Peyer's patch (tissue), 4 donors: ENCODE measurements at regions not wholly inside any gene's neighbourhood (a gene's known extent, or its start where the extent isn't known, plus 50 kb on each side); places are given as distances from the start of the nearest gene placed in this dataset.

Experiments used
- DNase-seq, 3 donors: peaks; one replicate each; pipeline ENCODE4 v3.0.0-alpha.2; 2017 to 2019
- H3K27ac ChIP-seq, 4 donors: fragments of 200-600 bp; sonication (generic); one replicate each; pipeline ENCODE4 v1.5.1; 2016 to 2019
- H3K27me3 ChIP-seq, 2 donors: fragments of 200-600 bp; sonication (generic); one replicate each; pipeline ENCODE4 v1.5.1; 2019
- H3K36me3 ChIP-seq, 3 donors: fragments of 200-600 bp; sonication (generic); one replicate each; pipeline ENCODE4 v1.5.1; 2016 to 2019
- H3K4me1 ChIP-seq, 4 donors: fragments of 200-600 bp; sonication (generic); one replicate each; pipeline ENCODE4 v1.5.1; 2016 to 2019
- H3K4me3 ChIP-seq, 4 donors: fragments of 200-600 bp; sonication (generic); 1 replicate in 3 of 4; 2 replicates in 1 of 4; pipeline ENCODE4 v1.5.1; 2016 to 2019; ENCODE audit warnings: mild to moderate bottlenecking in 1 of 4
- H3K9me3 ChIP-seq, 4 donors: fragments of 200-600 bp; sonication (generic); one replicate each; pipeline ENCODE4 v1.5.1; 2016 to 2019; ENCODE audit warnings: mild to moderate bottlenecking in 1 of 4
- CTCF ChIP-seq, 6 experiments: fragments of 450-650 bp in 4 of 6; fragments of 200-600 bp in 2 of 6; sonication (generic) in 1 of 6; IDR thresholded peaks; one replicate each; pipeline ENCODE4 v1.5.1; 2017 to 2019; ENCODE audit warnings: antibody characterized with exemption in 6 of 6, mild to moderate bottlenecking in 3 of 6, moderate library complexity in 1 of 6
- POLR2A ChIP-seq, 2 donors: fragments of 450-650 bp; IDR thresholded peaks; one replicate each; pipeline ENCODE4 v1.5.1; 2017; ENCODE audit warnings: antibody characterized with exemption in 2 of 2, mild to moderate bottlenecking in 2 of 2, moderate library complexity in 2 of 2

DNA sequence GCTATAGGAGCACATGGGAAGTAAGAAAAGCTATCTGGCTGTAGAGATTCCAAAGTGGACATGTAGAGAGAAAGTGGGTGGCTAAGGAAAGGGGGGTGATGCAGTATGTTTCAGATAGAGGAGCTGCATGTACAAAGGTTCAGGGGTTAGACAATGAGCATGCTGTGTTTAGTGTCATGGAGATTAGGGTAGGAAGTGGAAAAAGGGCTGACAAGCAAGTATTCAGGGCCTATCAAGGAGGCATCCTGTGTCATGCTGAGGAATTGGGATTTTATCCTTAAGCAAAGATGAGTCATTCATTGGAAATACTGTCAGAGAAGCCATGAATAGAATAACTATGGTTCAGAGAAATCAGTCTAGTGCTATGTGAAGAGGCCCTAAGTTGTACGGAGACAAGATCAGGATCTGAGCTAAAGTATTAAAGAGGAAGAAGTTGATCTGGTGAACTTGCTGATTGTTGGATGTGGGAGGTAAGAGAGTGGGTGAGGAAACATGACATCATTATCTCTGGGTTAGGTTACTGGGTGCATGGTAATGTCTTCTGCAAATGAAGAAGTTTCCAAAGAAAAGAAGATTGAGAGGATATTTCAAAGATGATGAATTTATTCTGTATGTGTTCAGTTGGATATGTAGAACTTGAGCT is 176.7 kb upstream of the GOLIM4 start:
- H3K4me3 ChIP-seq = no peak overlapping the region
- no peaks in the 10 kb centered on the region for H3K36me3 ChIP-seq
- no peaks in the 10 kb centered on the region for H3K4me1 ChIP-seq
- no peak overlapping the region for H3K27ac ChIP-seq
- H3K9me3 ChIP-seq = no peaks in the 10 kb centered on the region
- DNase-seq = no peak
- no peak for TF ChIP-seq POLR2A (IDR thresholded peaks at IDR 0.05)
- no peak for TF ChIP-seq CTCF (IDR thresholded peaks at IDR 0.05)
- no peaks in the 10 kb centered on the region for H3K27me3 ChIP-seq

- TF ChIP-seq POLR2A (IDR thresholded peaks at IDR 0.05) = no peak
- TF ChIP-seq CTCF (IDR thresholded peaks at IDR 0.05) = no peak
- Histone ChIP-seq H3K4me1 (no peaks in the 10 kb centered on the region), H3K36me3 (no peaks in the 10 kb centered on the region), H3K9me3 (no peaks in the 10 kb centered on the region), H3K4me3 (no peak overlapping the region), H3K27ac (no peak overlapping the region), H3K27me3 (no peaks in the 10 kb centered on the region)
- no peak for DNase-seq
Measured at GRCh38 chr3:168271932-168272331, 176.2 kb upstream of the GOLIM4 start.

- Histone ChIP-seq H3K27ac (no peak overlapping the region), H3K27me3 (no peaks in the 10 kb centered on the region), H3K36me3 (no peaks in the 10 kb centered on the region), H3K9me3 (no peaks in the 10 kb centered on the region), H3K4me3 (no peak overlapping the region), H3K4me1 (no peaks in the 10 kb centered on the region)
- TF ChIP-seq CTCF (IDR thresholded peaks at IDR 0.05) = no peak
- TF ChIP-seq POLR2A (IDR thresholded peaks at IDR 0.05) = no peak
- no peak for DNase-seq
Measured at GRCh38 chr3:168269001-168269400, 173.3 kb upstream of the GOLIM4 start.

- Histone ChIP-seq H3K27me3 (no peaks in the 10 kb centered on the region), H3K4me1 (no peaks in the 10 kb centered on the region), H3K36me3 (no peaks in the 10 kb centered on the region), H3K27ac (no peak overlapping the region), H3K9me3 (no peaks in the 10 kb centered on the region), H3K4me3 (no peak overlapping the region)
- no peak for DNase-seq
- TF ChIP-seq POLR2A (IDR thresholded peaks at IDR 0.05) = no peak
- TF ChIP-seq CTCF (IDR thresholded peaks at IDR 0.05) = no peak
Measured at GRCh38 chr3:168267179-168267578, 171.5 kb upstream of the GOLIM4 start.

GRCh38 chr3:168266335-168266734 is 170.6 kb upstream of the GOLIM4 start:
- no peaks in the 10 kb centered on the region for H3K4me1 ChIP-seq
- H3K27ac ChIP-seq = no peak overlapping the region
- no peaks in the 10 kb centered on the region for H3K36me3 ChIP-seq
- no peaks in the 10 kb centered on the region for H3K9me3 ChIP-seq
- no peak overlapping the region for H3K4me3 ChIP-seq
- DNase-seq = no peak
- TF ChIP-seq POLR2A (IDR thresholded peaks at IDR 0.05) (no peak), CTCF (IDR thresholded peaks at IDR 0.05) (no peak)
- no peaks in the 10 kb centered on the region for H3K27me3 ChIP-seq

DNA sequence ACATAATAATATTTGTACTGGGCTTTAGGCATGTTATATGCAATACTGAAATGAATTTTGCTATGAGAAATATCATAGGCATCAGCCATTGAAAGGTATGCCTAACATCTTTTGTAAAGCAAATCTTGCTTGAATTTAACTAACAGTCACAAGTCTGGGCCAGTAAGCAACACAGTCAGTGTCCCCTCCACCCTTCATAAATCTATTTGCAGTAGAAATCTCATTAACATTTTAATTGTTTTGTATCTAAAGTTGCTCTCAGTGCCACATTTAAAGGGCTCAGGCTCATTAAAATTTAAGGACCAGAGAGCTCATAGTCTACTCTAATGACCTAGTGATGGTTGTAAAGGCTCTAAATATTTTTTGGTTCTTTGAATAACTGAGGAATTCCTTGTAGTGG is 167.2 kb upstream of the GOLIM4 start:
- Histone ChIP-seq H3K9me3 (no peaks in the 10 kb centered on the region), H3K27me3 (no peaks in the 10 kb centered on the region), H3K4me1 (no peaks in the 10 kb centered on the region), H3K36me3 (no peaks in the 10 kb centered on the region), H3K4me3 (no peak overlapping the region), H3K27ac (no peak overlapping the region)
- TF ChIP-seq POLR2A (IDR thresholded peaks at IDR 0.05) (no peak), CTCF (IDR thresholded peaks at IDR 0.05) (no peak)
- DNase-seq = no peak
